Head of caudate nucleus (tissue), 42 donors: ENCODE measurements at regions not wholly inside any gene's neighbourhood (a gene's known extent, or its start where the extent isn't known, plus 50 kb on each side); places are given as distances from the start of the nearest gene placed in this dataset.
"Not testable (repeated sequence)": the region's sequence is repeated elsewhere in the genome, so short reads cannot be mapped to it uniquely, and the experiment has no call there.

Experiments
- DNase-seq, 42 donors: peaks; one replicate each; pipeline versions ENCODE4 v3.0.0 to v3.0.0-alpha.2; 2020 to 2021; ENCODE audit warnings: mixed read lengths in 7 of 42
- intact Hi-C: fragments of 100-400 bp; cut with DNase I; formaldehyde crosslinking; loops from one replicate; pipeline ENCODE4 v1.15.0; 2022

DNA sequence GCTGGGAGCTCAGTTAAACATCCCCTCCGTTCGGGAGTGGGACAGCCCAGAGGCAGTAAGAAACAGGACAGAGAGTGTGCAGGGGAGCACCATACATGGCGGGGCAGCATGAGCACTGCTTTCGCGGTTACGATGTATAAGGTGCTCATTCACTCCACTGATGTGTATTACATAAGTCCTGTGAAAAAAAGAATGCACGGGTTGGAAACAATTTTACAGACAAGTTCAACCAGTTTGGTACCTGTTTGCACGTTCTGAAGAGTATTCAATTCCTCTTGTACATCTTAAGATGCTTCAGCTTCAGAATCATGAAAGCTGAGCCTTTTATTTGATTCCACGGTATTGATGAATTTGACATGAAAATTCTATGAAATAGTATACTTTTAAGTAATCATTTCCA lies 97.8 kb upstream of the NETO1 start:
- no peak for DNase-seq
- intact Hi-C loops, result no loop called here

DNA sequence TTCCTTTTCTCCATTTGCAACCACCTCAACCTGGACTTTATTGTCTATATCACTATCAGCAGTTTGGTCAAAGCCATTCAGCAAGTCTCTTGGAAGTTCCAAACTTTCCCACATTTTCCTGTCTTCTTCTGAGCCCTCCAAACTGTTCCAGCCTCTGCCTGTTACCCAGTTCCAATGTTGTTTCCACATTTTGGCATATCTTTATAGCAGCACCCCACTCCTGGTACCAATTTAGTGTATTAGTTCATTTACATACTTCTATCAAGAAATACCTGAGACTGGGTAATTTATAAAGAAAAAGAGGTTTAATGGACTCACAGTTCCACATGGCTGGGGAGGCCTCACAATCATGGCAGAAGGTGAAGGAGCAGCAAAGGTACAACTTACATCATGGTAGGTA lies 90.4 kb upstream of the NETO1 start:
- intact Hi-C loops, DNase-seq: not testable (repeated sequence)

DNA sequence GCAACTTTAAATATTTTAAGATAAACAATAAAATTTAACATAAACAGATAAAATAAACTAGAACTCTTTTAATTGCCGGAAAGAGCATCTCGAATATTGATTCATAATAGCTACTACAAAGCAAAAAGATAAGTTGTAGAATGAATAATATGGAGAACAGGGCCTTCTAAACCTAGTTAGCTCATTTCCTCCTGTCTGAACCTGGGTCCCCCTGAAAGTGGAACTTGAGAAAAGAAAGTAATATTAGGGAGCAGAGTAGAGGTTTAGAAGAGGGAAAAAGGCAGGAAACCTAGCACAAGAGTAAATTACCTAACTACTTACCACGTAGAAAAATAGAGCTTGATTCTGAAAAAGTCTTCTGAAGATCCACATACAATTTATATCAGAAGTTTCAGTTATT lies 80.7 kb upstream of the NETO1 start:
- DNase-seq, result no peak
- intact Hi-C loops, result no loop called here

DNA sequence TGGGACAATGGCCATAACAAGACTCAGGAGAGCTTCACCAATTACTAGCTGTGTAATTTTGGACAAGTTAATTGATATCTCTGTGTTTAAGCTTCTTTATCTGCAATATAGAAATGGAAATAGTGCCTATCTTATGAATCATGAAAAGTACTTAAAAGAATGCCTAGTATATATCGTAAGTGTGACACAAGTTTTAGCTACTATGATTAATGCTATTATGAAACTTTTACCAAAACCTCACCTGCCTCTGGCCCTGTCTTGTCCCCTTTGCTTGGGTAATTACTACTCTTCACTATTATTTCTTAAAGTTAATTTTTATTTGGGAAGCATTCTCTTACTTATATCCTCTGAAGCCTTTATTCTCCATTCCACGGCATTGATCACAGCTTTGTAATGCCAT lies 75.0 kb upstream of the NETO1 start:
- intact Hi-C loops, result no loop called here

DNA sequence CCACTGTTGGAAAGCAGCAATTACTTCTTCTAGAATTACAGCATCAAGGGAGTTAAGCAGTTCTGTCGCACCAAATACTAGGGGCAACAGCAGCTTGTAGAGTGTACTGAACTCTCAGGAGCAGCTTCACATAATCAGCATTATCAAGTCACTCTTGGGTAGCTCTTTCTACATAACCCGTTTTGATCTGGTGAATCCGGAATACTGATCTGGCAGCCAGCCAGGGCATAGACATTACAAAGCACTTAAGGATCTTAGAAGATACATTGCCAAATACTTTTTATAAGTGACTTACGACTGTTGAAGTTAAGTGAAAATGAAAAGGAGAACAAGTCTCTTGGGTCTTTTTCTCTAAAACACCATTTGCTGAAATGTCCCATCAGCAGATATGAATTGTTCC lies 73.2 kb upstream of the NETO1 start:
- DNase-seq, result no peak

More for the DNA sequence above, 75.0 kb upstream of the NETO1 start:
- DNase-seq, result no peak

DNA sequence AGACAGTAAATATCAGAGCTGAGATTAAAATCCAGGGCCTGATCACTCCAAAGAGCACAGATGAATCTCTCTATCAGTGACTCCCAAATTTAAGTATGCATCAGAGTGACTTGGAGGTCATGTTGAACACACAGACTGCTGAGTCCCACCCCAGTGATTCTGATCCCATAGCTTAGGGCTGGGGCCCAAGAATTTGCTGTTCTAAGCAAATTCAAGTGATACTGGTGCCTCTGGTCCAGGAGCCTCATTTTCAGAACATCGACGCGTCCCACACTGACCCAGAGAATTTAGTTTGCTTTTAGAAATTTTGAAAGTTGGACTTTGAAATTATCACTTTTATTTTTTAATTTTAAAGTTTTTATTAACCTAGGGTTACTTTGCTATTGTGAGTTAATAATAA lies 72.7 kb upstream of the NETO1 start:
- intact Hi-C loops, result no loop called here
- DNase-seq, result no peak

More for the DNA sequence above, 73.2 kb upstream of the NETO1 start:
- intact Hi-C loops, result no loop called here

DNA sequence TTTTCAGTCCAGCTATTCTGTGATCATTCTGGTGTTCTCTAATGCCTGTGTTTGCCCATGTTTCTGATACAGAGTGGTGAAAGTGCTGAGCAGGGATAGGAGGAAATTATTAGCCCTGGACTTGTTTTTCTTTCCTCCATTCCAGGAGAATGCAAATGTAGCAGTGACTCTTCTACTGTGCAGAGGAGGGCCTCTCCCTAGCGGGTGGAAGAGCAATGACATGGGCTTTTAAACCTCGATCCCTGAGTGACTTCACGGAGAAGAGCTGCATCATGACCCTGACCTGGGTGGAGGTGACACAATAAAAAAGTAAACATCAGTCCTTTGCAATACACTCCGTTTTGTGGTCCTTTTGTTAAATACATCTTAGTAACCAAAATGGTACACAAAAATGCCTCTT lies 68.0 kb upstream of the NETO1 start:
- DNase-seq, result no peak
- intact Hi-C loops, result no loop called here

DNA sequence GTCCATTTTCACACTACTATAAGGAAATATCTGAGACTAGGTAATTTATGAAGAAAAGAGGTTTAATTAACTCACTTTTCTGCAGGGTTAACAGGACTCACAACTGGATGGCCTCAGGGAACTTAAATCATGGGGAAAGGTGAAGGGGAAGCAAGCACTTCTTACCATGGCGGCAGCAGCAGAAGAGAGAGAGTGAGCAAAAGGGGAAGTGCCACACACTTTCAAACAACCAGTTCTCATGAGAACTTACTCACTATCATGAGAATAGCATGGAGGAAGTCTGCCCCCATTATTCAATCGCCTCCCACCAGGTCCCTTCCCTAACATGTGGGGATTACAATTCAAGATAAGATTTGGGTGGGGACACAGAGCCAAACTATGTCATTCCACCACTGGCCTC lies 55.1 kb upstream of the NETO1 start:
- DNase-seq, result no peak
- intact Hi-C loops, result no loop called here
